SK-N-SH (cell line): ENCODE measurements at regions not wholly inside any gene's neighbourhood (a gene's known extent, or its start where the extent isn't known, plus 50 kb on each side); places are given as distances from the start of the nearest gene placed in this dataset.

ENCODE experiments used
- CHD2 ChIP-seq: fragments of 150-350 bp; IDR thresholded peaks from 2 replicates; pipeline ENCODE4 v1.6.1; 2018; ENCODE audit warnings: low read length; ENCODE audit not compliant: partially characterized antibody
- ELF1 ChIP-seq: IDR thresholded peaks from 2 replicates; pipeline ENCODE4 v1.4.0; 2012
- EP300 ChIP-seq, 2 experiments: IDR thresholded peaks; 2 replicates each; pipeline versions ENCODE4 v1.4.0 to v1.6.1; 2012; ENCODE audit warnings: borderline replicate concordance in 1 of 2, low read depth in 1 of 2, low read length in 1 of 2
- JUND ChIP-seq: IDR thresholded peaks from 2 replicates; pipeline ENCODE4 v1.4.0; 2012
- MXI1 ChIP-seq: IDR thresholded peaks from 2 replicates; pipeline ENCODE4 v1.6.1; 2012; ENCODE audit warnings: mild to moderate bottlenecking, low read depth, low read length, improper control_type of control experiment
- POLR2AphosphoS5 ChIP-seq: IDR thresholded peaks from 2 replicates; pipeline ENCODE4 v1.6.1; 2012; ENCODE audit warnings: low read depth, low read length
- TAF1 ChIP-seq: IDR thresholded peaks from 2 replicates; pipeline ENCODE4 v1.6.1; 2012; ENCODE audit warnings: low read depth, mild to moderate bottlenecking, low read length, moderate library complexity, borderline replicate concordance
- TEAD4 ChIP-seq: IDR thresholded peaks from 2 replicates; pipeline ENCODE4 v1.4.0; 2012; ENCODE audit warnings: mild to moderate bottlenecking, borderline replicate concordance; ENCODE audit not compliant: insufficient read depth
- TF ChIP-seq, protein P1 (sequence below): fragments of 200-600 bp; sonication (generic); IDR thresholded peaks from 2 replicates; pipeline ENCODE4 v1.6.1; 2017; ENCODE audit warnings: antibody characterized with exemption, mild to moderate bottlenecking, moderate library complexity

DNA sequence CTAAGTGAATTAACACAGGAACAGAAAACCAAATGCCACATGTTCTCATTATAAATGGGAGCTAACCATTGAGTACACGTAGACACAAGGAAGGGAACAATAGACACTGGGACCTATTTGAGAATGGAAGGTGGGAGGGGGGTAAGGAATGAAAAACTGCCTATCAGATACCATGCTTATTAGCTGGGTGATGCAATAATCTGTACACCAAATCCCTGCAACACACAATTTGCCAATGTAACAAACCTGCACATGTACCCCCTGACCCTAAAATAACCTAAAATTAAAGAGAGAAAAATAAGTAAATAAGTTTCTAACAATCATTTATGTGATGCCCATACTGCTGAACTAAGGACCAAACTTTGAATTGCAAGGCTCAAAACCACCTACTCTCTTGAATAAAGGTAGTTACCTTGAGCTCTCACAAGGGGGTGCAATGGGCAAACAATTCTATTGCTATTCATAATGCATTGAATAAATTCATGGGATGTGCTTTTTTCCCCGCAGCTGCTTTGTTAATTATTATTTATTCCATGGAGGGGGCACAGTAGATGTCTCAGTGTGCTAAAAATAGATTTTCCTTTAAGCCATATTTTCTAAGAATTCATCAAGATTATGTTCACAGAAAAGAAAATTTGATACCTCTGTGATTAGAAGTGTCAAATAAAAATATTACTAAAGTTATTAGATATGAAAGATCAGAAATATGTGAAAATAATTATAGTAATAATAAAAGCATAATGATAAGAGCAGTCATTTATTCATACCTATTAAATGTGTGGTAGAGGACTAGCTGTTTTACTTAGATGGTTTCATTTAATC is 76.2 kb upstream of the PTPN3 start:
- TF ChIP-seq, protein P1, sequence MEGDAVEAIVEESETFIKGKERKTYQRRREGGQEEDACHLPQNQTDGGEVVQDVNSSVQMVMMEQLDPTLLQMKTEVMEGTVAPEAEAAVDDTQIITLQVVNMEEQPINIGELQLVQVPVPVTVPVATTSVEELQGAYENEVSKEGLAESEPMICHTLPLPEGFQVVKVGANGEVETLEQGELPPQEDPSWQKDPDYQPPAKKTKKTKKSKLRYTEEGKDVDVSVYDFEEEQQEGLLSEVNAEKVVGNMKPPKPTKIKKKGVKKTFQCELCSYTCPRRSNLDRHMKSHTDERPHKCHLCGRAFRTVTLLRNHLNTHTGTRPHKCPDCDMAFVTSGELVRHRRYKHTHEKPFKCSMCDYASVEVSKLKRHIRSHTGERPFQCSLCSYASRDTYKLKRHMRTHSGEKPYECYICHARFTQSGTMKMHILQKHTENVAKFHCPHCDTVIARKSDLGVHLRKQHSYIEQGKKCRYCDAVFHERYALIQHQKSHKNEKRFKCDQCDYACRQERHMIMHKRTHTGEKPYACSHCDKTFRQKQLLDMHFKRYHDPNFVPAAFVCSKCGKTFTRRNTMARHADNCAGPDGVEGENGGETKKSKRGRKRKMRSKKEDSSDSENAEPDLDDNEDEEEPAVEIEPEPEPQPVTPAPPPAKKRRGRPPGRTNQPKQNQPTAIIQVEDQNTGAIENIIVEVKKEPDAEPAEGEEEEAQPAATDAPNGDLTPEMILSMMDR: peak; percentile 84
- TF ChIP-seq MXI1: no peak
- no peak for TF ChIP-seq CHD2
- no peak for TF ChIP-seq TEAD4
- TF ChIP-seq ELF1: no peak
- no peak for TF ChIP-seq POLR2AphosphoS5
- no peak for TF ChIP-seq JUND
- no peak for TF ChIP-seq TAF1
- TF ChIP-seq EP300 (IDR thresholded peaks at IDR 0.05; ENCODE audit: borderline replicate concordance in 1 of 2, low read depth in 1 of 2, low read length in 1 of 2): no peak
